Stomach (tissue), 4 donors: ENCODE measurements at regions not wholly inside any gene's neighbourhood (a gene's known extent, or its start where the extent isn't known, plus 50 kb on each side); places are given as distances from the start of the nearest gene placed in this dataset.

Experiments used
- EP300 ChIP-seq: sonication (generic); formaldehyde crosslinking; IDR thresholded peaks from one replicate; pipeline ENCODE4 v1.6.1; 2017; ENCODE audit warnings: antibody characterized with exemption
- POLR2AphosphoS5 ChIP-seq, 3 donors: sonication (generic); formaldehyde crosslinking; IDR thresholded peaks; one replicate each; pipeline ENCODE4 v1.6.1; 2016; ENCODE audit warnings: antibody characterized with exemption in 3 of 3
- TF ChIP-seq, protein P1 (sequence below), 7 experiments: fragments of 450-650 bp in 4 of 7; fragments of 200-600 bp in 3 of 7; sonication (generic) in 3 of 7; IDR thresholded peaks; one replicate each; pipeline ENCODE4 v1.5.1; 2016 to 2019; ENCODE audit warnings: antibody characterized with exemption in 7 of 7, control low read depth in 2 of 7, mild to moderate bottlenecking in 1 of 7

DNA sequence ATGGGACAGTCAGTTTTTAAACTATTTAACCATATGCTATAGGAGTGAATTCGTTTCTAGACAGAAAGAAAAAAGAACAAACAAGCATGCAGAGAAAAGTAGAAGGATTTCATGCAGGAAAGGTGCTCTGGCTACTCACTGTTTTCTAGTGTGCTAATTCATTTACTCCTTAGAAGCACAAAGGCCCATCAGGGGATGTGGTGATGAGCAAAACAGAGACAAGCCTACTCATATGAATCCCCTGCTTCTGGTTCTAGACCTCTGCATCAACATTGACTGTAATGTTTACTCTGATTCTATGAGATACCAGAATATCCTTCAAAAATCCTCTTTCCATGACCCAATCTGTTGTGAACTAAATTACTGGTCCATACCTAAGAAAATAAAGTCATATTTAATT, 801.9 kb downstream of the PLOD2 start:
- TF ChIP-seq, protein P1, sequence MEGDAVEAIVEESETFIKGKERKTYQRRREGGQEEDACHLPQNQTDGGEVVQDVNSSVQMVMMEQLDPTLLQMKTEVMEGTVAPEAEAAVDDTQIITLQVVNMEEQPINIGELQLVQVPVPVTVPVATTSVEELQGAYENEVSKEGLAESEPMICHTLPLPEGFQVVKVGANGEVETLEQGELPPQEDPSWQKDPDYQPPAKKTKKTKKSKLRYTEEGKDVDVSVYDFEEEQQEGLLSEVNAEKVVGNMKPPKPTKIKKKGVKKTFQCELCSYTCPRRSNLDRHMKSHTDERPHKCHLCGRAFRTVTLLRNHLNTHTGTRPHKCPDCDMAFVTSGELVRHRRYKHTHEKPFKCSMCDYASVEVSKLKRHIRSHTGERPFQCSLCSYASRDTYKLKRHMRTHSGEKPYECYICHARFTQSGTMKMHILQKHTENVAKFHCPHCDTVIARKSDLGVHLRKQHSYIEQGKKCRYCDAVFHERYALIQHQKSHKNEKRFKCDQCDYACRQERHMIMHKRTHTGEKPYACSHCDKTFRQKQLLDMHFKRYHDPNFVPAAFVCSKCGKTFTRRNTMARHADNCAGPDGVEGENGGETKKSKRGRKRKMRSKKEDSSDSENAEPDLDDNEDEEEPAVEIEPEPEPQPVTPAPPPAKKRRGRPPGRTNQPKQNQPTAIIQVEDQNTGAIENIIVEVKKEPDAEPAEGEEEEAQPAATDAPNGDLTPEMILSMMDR (IDR thresholded peaks at IDR 0.05): no peak
- no peak for TF ChIP-seq POLR2AphosphoS5 (IDR thresholded peaks at IDR 0.05)
- no peak for TF ChIP-seq EP300
